Nephron (organoid): ENCODE measurements at regions not wholly inside any gene's neighbourhood (a gene's known extent, or its start where the extent isn't known, plus 50 kb on each side); places are given as distances from the start of the nearest gene placed in this dataset.

Experiments used
- H3K27ac Mint-ChIP-seq, 3 experiments: 2 replicates each; pipeline ENCODE4 v1.8.0; 2020; ENCODE audit warnings: mixed read lengths in 3 of 3, mild to moderate bottlenecking in 2 of 3, moderate library complexity in 1 of 3
- H3K27me3 Mint-ChIP-seq: 2 replicates; pipeline ENCODE4 v1.8.0; 2021; ENCODE audit warnings: low read depth, mild to moderate bottlenecking, moderate library complexity, mixed read lengths
- H3K36me3 Mint-ChIP-seq: 2 replicates; pipeline ENCODE4 v1.8.0; 2020; ENCODE audit warnings: low read depth, mixed read lengths
- H3K4me1 Mint-ChIP-seq: 2 replicates; pipeline ENCODE4 v1.8.0; 2020; ENCODE audit warnings: mixed read lengths
- H3K4me3 Mint-ChIP-seq, 3 experiments: 2 replicates each; pipeline ENCODE4 v1.8.0; 2020; ENCODE audit warnings: mild to moderate bottlenecking in 3 of 3, mixed read lengths in 3 of 3, moderate library complexity in 2 of 3
- H3K9me3 Mint-ChIP-seq: 2 replicates; pipeline ENCODE4 v1.8.0; 2020; ENCODE audit warnings: mixed read lengths
- CTCF ChIP-seq, 3 experiments: fragments of 200-600 bp; sonication (generic); IDR thresholded peaks; one replicate each; pipeline ENCODE4 v1.5.0; 2021; ENCODE audit warnings: antibody characterized with exemption in 3 of 3; ENCODE audit not compliant: unreplicated experiment in 3 of 3

- Mint-ChIP-seq H3K4me3 (no peak overlapping the region), H3K36me3 (no peaks in the 10 kb centered on the region), H3K27me3 (no peaks in the 10 kb centered on the region), H3K4me1 (peaks cover 22% of the 10 kb centered on the region), H3K27ac (no peak overlapping the region), H3K9me3 (peaks cover 3% of the 10 kb centered on the region)
- no peak for TF ChIP-seq CTCF (IDR thresholded peaks at IDR 0.05; ENCODE audit: unreplicated experiment in 3 of 3)
Measured at GRCh38 chr13:60758637-60759036, 361.6 kb downstream of the TDRD3 start.

- no peak for TF ChIP-seq CTCF (IDR thresholded peaks at IDR 0.05; ENCODE audit: unreplicated experiment in 3 of 3)
- H3K4me1 Mint-ChIP-seq = peaks cover 22% of the 10 kb centered on the region
- H3K27me3 Mint-ChIP-seq = no peaks in the 10 kb centered on the region
- no peaks in the 10 kb centered on the region for H3K36me3 Mint-ChIP-seq
- H3K27ac Mint-ChIP-seq = no peak overlapping the region
- H3K4me3 Mint-ChIP-seq = no peak overlapping the region
- peaks cover 3% of the 10 kb centered on the region for H3K9me3 Mint-ChIP-seq
Measured at GRCh38 chr13:60757501-60758215, 360.6 kb downstream of the TDRD3 start.

- H3K27me3 Mint-ChIP-seq = no peaks in the 10 kb centered on the region
- H3K9me3 Mint-ChIP-seq = no peaks in the 10 kb centered on the region
- peaks cover 22% of the 10 kb centered on the region for H3K4me1 Mint-ChIP-seq
- H3K36me3 Mint-ChIP-seq = no peaks in the 10 kb centered on the region
- TF ChIP-seq CTCF (IDR thresholded peaks at IDR 0.05; ENCODE audit: unreplicated experiment in 3 of 3) = no peak
- H3K27ac Mint-ChIP-seq = no peak overlapping the region
- H3K4me3 Mint-ChIP-seq = no peak overlapping the region
Measured at GRCh38 chr13:60756306-60756705, 359.3 kb downstream of the TDRD3 start.

GRCh38 chr13:60755380-60756163, 358.6 kb downstream of the TDRD3 start:
- H3K36me3 Mint-ChIP-seq = no peaks in the 10 kb centered on the region
- H3K27me3 Mint-ChIP-seq = no peaks in the 10 kb centered on the region
- H3K27ac Mint-ChIP-seq = no peak overlapping the region
- no peaks in the 10 kb centered on the region for H3K9me3 Mint-ChIP-seq
- peaks cover 22% of the 10 kb centered on the region for H3K4me1 Mint-ChIP-seq
- H3K4me3 Mint-ChIP-seq = no peak overlapping the region
- no peak for TF ChIP-seq CTCF (IDR thresholded peaks at IDR 0.05; ENCODE audit: unreplicated experiment in 3 of 3)

- Mint-ChIP-seq H3K4me3 (no peak overlapping the region), H3K27me3 (no peaks in the 10 kb centered on the region), H3K36me3 (no peaks in the 10 kb centered on the region), H3K4me1 (peaks cover 19% of the 10 kb centered on the region), H3K9me3 (no peaks in the 10 kb centered on the region), H3K27ac (no peak overlapping the region)
- no peak for TF ChIP-seq CTCF (IDR thresholded peaks at IDR 0.05; ENCODE audit: unreplicated experiment in 3 of 3)
Measured at GRCh38 chr13:60754211-60755090, 357.4 kb downstream of the TDRD3 start.
